ENCODE measurements at regions not wholly inside any gene's neighbourhood (a gene's known extent, or its start where the extent isn't known, plus 50 kb on each side); places are given as distances from the start of the nearest gene placed in this dataset.

DNA sequence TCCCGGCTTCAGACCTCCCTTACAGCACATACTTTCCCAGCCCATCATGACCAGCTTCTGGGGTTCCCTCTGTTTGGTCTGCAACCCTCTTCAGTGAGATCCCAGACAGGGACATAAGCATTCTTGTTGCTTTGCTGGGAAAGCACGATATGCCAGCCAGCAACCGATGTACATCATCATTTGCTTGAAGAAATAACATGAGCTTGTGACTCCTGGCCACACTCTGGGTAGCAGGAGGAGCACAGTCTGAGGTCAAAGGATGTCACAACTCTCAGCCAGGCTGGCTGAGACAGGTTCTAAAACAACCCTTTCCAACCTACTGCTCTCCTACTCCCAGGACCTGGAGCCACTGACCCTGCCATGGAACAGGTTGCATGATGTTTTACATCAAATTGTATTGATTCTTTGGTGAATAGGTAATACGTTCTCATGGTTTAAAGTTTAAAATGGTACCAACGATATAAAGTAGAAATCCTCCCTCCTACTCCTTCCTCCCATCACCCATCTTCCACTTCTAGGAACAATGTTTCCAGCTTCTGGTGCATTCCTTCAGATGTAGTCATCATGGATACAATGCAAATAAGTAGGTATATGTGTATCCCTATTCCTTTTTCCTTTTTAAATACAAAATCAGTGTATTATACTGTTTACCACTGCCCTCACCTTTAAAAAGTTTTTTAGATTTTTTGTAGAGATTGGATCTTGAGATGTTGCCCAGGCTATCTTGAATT is 190.3 kb downstream of the OPA1 start:
- peaks cover 43% of the 10 kb centered on the region for H3K4me1 ChIP-seq
- intact Hi-C loops (cut with DNase I): loop anchor here (5.0 kb wide), 2 partner anchors 219 to 354 kb away; partner anchors contain the start of gene HES1

DNA sequence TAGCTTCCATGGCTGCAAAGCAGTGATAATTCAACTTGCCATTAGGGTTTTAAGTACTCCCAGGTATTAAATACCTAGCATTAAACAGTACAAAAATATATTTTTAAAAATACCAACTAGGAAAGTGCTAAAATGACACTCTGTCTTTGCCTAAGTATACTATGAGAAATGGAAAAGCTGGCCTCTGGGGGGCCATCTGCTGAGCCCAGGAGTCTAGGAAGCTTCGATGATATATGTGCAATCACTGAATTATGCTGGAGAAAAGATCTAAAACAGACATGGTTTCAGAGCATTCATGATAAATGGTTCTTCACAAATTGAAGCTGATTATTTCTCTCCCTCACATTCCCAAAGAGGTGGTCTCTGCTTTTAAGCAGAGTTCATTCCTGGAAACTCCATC is 191.8 kb downstream of the OPA1 start:
- TF ChIP-seq POLR2A (IDR thresholded peaks at IDR 0.05): no peak
- no peak for TF ChIP-seq POLR2AphosphoS5 (IDR thresholded peaks at IDR 0.05; ENCODE audit: insufficient read depth in 1 of 2, low read depth in 1 of 2)
- TF ChIP-seq, protein P1, sequence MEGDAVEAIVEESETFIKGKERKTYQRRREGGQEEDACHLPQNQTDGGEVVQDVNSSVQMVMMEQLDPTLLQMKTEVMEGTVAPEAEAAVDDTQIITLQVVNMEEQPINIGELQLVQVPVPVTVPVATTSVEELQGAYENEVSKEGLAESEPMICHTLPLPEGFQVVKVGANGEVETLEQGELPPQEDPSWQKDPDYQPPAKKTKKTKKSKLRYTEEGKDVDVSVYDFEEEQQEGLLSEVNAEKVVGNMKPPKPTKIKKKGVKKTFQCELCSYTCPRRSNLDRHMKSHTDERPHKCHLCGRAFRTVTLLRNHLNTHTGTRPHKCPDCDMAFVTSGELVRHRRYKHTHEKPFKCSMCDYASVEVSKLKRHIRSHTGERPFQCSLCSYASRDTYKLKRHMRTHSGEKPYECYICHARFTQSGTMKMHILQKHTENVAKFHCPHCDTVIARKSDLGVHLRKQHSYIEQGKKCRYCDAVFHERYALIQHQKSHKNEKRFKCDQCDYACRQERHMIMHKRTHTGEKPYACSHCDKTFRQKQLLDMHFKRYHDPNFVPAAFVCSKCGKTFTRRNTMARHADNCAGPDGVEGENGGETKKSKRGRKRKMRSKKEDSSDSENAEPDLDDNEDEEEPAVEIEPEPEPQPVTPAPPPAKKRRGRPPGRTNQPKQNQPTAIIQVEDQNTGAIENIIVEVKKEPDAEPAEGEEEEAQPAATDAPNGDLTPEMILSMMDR (IDR thresholded peaks at IDR 0.05): no peak
- H3K27ac ChIP-seq: no peak overlapping the region
- intact Hi-C loops (cut with DNase I): loop anchor here (5.0 kb wide), 2 partner anchors 217 to 352 kb away; partner anchors contain the start of gene HES1
- H3K4me1 ChIP-seq: peaks cover 52% of the 10 kb centered on the region
- no peaks in the 10 kb centered on the region for H3K9me3 ChIP-seq
- H3K4me3 ChIP-seq: no peak overlapping the region
- H3K36me3 ChIP-seq: no peaks in the 10 kb centered on the region
- no peaks in the 10 kb centered on the region for H3K27me3 ChIP-seq
- no peak for DNase-seq (ENCODE audit: extremely low spot score in 2 of 2)

More for the DNA sequence above, 190.3 kb downstream of the OPA1 start:
- no peak overlapping the region for H3K27ac ChIP-seq
- H3K36me3 ChIP-seq: no peaks in the 10 kb centered on the region
- H3K4me3 ChIP-seq: no peak overlapping the region
- no peaks in the 10 kb centered on the region for H3K9me3 ChIP-seq
- no peaks in the 10 kb centered on the region for H3K27me3 ChIP-seq
- DNase-seq (ENCODE audit: extremely low spot score in 2 of 2): no peak
- TF ChIP-seq, protein P1 (IDR thresholded peaks at IDR 0.05): no peak

DNA sequence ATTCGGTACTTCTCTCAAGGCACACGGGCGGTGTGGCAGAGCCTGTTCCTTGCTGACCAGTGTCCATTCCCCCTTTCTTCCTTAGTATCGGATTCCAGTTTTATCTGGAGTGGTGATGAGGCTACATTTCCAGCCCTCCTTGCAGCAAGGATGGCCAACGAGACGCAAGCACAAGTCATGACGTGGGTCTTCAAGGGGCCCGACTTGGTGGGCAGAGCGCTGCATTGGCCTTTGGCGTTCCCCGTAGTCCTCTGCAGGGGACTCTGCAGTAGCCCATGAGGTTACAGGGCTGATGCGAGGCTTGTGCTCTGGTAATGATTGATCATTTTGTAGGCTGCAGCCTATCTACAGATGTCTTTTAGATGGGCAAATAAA is 194.5 kb downstream of the OPA1 start:
- Histone ChIP-seq H3K27ac (no peak overlapping the region), H3K36me3 (no peaks in the 10 kb centered on the region), H3K27me3 (no peaks in the 10 kb centered on the region), H3K9me3 (no peaks in the 10 kb centered on the region), H3K4me1 (peaks cover 25% of the 10 kb centered on the region), H3K4me3 (no peak overlapping the region)
- TF ChIP-seq POLR2AphosphoS5 (IDR thresholded peaks at IDR 0.05; ENCODE audit: insufficient read depth in 1 of 2, low read depth in 1 of 2) (no peak), POLR2A (IDR thresholded peaks at IDR 0.05) (no peak)
- TF ChIP-seq, protein P1 (IDR thresholded peaks at IDR 0.05): no peak
- DNase-seq (ENCODE audit: extremely low spot score in 2 of 2): no peak
- intact Hi-C loops (cut with DNase I): no loop called here

- Histone ChIP-seq H3K4me3 (no peak overlapping the region), H3K27ac (no peak overlapping the region), H3K27me3 (no peaks in the 10 kb centered on the region), H3K4me1 (peaks cover 21% of the 10 kb centered on the region), H3K9me3 (no peaks in the 10 kb centered on the region), H3K36me3 (no peaks in the 10 kb centered on the region)
- no peak for DNase-seq (ENCODE audit: extremely low spot score in 2 of 2)
- intact Hi-C loops (cut with DNase I): no loop called here
- TF ChIP-seq POLR2AphosphoS5 (IDR thresholded peaks at IDR 0.05; ENCODE audit: insufficient read depth in 1 of 2, low read depth in 1 of 2): no peak
- TF ChIP-seq, protein P1 (IDR thresholded peaks at IDR 0.05): peak; percentile 23 to 56 (median 24)
Measured at GRCh38 chr3:193788189-193788991, 195.4 kb downstream of the OPA1 start.

DNA sequence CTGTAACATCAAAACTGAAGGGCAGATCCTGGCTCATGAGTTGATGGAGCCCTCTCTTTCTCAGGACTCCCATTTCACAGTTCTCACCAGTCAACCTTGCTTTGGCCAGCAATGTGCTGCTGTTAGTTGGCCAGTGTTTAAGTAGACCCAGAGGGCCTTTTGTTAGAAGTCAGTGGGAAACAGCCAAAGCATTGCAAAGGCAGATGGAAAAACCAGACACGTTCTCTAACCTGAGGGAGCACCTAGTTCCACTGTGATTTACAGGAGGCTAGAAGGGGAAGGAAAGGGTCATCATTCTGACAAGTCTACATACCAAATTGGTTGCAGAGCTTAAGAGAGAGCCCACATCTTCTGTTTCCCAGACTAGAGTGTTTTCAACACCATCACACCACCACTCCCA is 196.4 kb downstream of the OPA1 start:
- Histone ChIP-seq H3K4me3 (no peak overlapping the region), H3K4me1 (peaks cover 21% of the 10 kb centered on the region), H3K27me3 (no peaks in the 10 kb centered on the region), H3K9me3 (no peaks in the 10 kb centered on the region), H3K27ac (no peak overlapping the region), H3K36me3 (no peaks in the 10 kb centered on the region)
- DNase-seq (ENCODE audit: extremely low spot score in 2 of 2): no peak
- no peak for TF ChIP-seq POLR2A (IDR thresholded peaks at IDR 0.05)
- no peak for TF ChIP-seq POLR2AphosphoS5 (IDR thresholded peaks at IDR 0.05; ENCODE audit: insufficient read depth in 1 of 2, low read depth in 1 of 2)
- TF ChIP-seq, protein P1 (IDR thresholded peaks at IDR 0.05): no peak
- intact Hi-C loops (cut with DNase I): no loop called here
